ENCODE measurements at regions not wholly inside any gene's neighbourhood (a gene's known extent, or its start where the extent isn't known, plus 50 kb on each side); places are given as distances from the start of the nearest gene placed in this dataset.

DNA sequence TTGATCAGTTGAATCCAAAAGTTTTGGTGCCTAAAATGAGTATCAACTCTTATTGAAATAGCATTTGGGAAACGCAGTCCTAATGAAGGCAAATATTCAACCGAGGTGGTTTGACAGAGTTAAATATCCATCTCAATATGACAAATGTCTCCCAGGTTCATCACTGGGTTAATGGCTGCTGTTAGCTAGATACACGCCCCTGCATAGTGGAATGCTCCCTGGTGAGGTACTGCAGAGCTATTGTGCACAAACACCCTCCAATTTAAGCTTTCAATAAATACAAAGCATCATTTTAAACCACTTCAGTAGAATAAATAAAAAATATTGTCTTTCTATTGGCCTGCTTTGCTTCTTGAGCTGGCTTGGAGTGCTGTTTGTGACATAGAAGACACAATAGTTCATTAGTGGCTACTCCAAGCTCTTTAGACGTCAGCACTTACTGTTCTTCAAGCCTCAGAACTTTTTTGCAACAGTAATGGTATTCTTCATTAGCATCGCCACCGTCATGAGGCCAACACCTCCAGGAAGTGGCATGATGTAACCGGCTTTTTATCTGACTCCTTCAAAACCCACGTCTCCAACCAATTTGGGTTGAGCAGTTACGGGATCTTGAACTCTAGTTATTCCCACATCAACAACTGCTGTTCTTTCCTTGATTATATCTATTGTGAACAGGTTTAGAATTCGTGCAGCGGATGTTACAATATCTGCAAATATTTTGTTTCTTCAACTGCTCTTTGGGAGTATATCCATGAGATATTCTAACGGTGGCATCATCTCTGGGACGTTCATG, 1159.6 kb upstream of the EPHA6 start:
- TF ChIP-seq, protein P1, sequence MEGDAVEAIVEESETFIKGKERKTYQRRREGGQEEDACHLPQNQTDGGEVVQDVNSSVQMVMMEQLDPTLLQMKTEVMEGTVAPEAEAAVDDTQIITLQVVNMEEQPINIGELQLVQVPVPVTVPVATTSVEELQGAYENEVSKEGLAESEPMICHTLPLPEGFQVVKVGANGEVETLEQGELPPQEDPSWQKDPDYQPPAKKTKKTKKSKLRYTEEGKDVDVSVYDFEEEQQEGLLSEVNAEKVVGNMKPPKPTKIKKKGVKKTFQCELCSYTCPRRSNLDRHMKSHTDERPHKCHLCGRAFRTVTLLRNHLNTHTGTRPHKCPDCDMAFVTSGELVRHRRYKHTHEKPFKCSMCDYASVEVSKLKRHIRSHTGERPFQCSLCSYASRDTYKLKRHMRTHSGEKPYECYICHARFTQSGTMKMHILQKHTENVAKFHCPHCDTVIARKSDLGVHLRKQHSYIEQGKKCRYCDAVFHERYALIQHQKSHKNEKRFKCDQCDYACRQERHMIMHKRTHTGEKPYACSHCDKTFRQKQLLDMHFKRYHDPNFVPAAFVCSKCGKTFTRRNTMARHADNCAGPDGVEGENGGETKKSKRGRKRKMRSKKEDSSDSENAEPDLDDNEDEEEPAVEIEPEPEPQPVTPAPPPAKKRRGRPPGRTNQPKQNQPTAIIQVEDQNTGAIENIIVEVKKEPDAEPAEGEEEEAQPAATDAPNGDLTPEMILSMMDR (IDR thresholded peaks at IDR 0.05): no peak
- TF ChIP-seq POLR2A (IDR thresholded peaks at IDR 0.05): no peak
